ENCODE measurements at regions not wholly inside any gene's neighbourhood (a gene's known extent, or its start where the extent isn't known, plus 50 kb on each side); places are given as distances from the start of the nearest gene placed in this dataset.

DNA sequence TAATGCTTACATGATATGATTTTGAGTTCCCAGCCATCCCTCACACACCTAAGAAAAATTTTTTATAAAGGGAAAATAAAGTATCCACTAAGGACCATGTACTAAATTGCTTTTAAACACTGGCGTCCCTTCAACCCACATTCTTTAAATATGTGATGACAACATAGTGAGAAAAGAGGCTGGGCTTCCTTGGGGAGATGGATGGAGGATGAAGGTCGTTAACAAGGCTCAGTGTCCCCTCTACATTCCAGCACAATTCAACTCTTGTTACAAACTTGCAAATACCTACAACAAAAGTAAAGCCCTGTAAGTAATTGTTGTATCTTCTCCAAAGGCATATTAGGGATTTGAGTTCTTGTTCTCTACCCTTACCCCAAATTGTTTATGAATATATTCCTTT is 87.2 kb upstream of the SLC4A7 start:
- TF ChIP-seq, protein P1, sequence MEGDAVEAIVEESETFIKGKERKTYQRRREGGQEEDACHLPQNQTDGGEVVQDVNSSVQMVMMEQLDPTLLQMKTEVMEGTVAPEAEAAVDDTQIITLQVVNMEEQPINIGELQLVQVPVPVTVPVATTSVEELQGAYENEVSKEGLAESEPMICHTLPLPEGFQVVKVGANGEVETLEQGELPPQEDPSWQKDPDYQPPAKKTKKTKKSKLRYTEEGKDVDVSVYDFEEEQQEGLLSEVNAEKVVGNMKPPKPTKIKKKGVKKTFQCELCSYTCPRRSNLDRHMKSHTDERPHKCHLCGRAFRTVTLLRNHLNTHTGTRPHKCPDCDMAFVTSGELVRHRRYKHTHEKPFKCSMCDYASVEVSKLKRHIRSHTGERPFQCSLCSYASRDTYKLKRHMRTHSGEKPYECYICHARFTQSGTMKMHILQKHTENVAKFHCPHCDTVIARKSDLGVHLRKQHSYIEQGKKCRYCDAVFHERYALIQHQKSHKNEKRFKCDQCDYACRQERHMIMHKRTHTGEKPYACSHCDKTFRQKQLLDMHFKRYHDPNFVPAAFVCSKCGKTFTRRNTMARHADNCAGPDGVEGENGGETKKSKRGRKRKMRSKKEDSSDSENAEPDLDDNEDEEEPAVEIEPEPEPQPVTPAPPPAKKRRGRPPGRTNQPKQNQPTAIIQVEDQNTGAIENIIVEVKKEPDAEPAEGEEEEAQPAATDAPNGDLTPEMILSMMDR (IDR thresholded peaks at IDR 0.05): no peak
- TF ChIP-seq POLR2A (IDR thresholded peaks at IDR 0.05): no peak

All from Peyer's patch (tissue), 4 donors.